ENCODE measurements at regions not wholly inside any gene's neighbourhood (a gene's known extent, or its start where the extent isn't known, plus 50 kb on each side); places are given as distances from the start of the nearest gene placed in this dataset.

- peak; percentile 23 for DNase-seq (ENCODE audit: low read depth)
Observed at GRCh38 chr3:157746391-157746790, 243.2 kb upstream of the VEPH1 start.

GRCh38 chr3:157741607-157742006, 238.4 kb upstream of the VEPH1 start:
- no peak for DNase-seq (ENCODE audit: low read depth)

- DNase-seq (ENCODE audit: low read depth): peak; percentile 10
Observed at GRCh38 chr3:157738441-157738840, 235.2 kb upstream of the VEPH1 start.

- DNase-seq (ENCODE audit: low read depth): no peak
Observed at GRCh38 chr3:157718800-157719199, 215.6 kb upstream of the VEPH1 start.

GRCh38 chr3:157713101-157713500, 209.9 kb upstream of the VEPH1 start:
- no peak for DNase-seq (ENCODE audit: low read depth)

GRCh38 chr3:157705258-157705657, 202.0 kb upstream of the VEPH1 start:
- DNase-seq (ENCODE audit: low read depth): no peak

GRCh38 chr3:157700405-157700804, 197.2 kb upstream of the VEPH1 start:
- peak; percentile 56 for DNase-seq (ENCODE audit: low read depth)

GRCh38 chr3:157695586-157695985, 192.4 kb upstream of the VEPH1 start:
- no peak for DNase-seq (ENCODE audit: low read depth)

GRCh38 chr3:157695103-157695502, 191.9 kb upstream of the VEPH1 start:
- no peak for DNase-seq (ENCODE audit: low read depth)

GRCh38 chr3:157693762-157694161, 190.5 kb upstream of the VEPH1 start:
- no peak for DNase-seq (ENCODE audit: low read depth)

- DNase-seq (ENCODE audit: low read depth): no peak
Observed at GRCh38 chr3:157692468-157692867, 189.3 kb upstream of the VEPH1 start.

GRCh38 chr3:157683668-157684067, 180.5 kb upstream of the VEPH1 start:
- no peak for DNase-seq (ENCODE audit: low read depth)

- DNase-seq (ENCODE audit: low read depth): no peak
Observed at GRCh38 chr3:157672061-157672460, 168.8 kb upstream of the VEPH1 start.

- DNase-seq (ENCODE audit: low read depth): no peak
Observed at GRCh38 chr3:157671656-157672055, 168.4 kb upstream of the VEPH1 start.

- no peak for DNase-seq (ENCODE audit: low read depth)
Observed at GRCh38 chr3:157669416-157669815, 166.2 kb upstream of the VEPH1 start.

GRCh38 chr3:157667493-157667892, 164.3 kb upstream of the VEPH1 start:
- no peak for DNase-seq (ENCODE audit: low read depth)

GRCh38 chr3:157662171-157662570, 159.0 kb upstream of the VEPH1 start:
- no peak for DNase-seq (ENCODE audit: low read depth)

- DNase-seq (ENCODE audit: low read depth): no peak
Observed at GRCh38 chr3:157660847-157661246, 157.6 kb upstream of the VEPH1 start.

- no peak for DNase-seq (ENCODE audit: low read depth)
Observed at GRCh38 chr3:157652366-157652765, 149.2 kb upstream of the VEPH1 start.

- no peak for DNase-seq (ENCODE audit: low read depth)
Observed at GRCh38 chr3:157650699-157651098, 147.5 kb upstream of the VEPH1 start.

- DNase-seq (ENCODE audit: low read depth): no peak
Observed at GRCh38 chr3:157650172-157650571, 147.0 kb upstream of the VEPH1 start.

GRCh38 chr3:157649511-157649910, 146.3 kb upstream of the VEPH1 start:
- no peak for DNase-seq (ENCODE audit: low read depth)

- no peak for DNase-seq (ENCODE audit: low read depth)
Observed at GRCh38 chr3:157647820-157648219, 144.6 kb upstream of the VEPH1 start.

- no peak for DNase-seq (ENCODE audit: low read depth)
Observed at GRCh38 chr3:157639756-157640426, 136.7 kb upstream of the VEPH1 start.

All from HT1080 (cell line).